ENCODE measurements at regions not wholly inside any gene's neighbourhood (a gene's known extent, or its start where the extent isn't known, plus 50 kb on each side); places are given as distances from the start of the nearest gene placed in this dataset.

DNA sequence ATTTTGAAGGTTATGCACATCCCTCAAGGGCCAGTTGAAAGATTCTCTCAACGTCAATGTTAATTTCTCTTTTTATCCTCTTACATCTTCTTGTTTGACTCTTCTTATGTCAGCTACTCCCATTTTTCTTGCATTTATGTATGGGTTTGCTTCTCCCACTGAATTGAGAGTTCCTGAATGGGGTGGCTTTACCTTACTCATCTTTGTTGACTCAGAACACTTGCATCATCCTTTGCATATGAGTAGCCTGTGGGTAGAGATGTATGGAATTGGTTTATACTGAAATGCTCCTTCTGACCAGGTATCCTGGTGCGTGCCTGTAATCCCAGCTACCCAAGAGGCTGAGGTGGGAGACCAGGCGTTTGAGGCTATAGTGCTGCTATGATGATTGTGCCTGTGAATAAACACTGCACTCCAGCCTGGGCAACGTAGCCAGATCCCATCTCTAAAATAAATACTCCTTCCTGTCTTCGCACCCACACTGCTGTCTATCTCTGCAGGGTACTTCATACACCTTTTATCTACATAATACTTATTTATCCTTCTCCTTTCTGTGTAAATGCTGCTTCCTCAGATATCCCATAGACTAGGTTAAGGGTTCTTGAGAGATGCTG lies 123.6 kb upstream of the DPH6 start:
- no peaks in the 10 kb centered on the region for H3K9me2 ChIP-seq (replicated peaks; ENCODE audit: control insufficient read depth, low read length)
- H3K9me3 ChIP-seq (ENCODE audit: control insufficient read depth, insufficient read depth, low read length), result no peaks in the 10 kb centered on the region
- no peaks in the 10 kb centered on the region for H4K20me1 ChIP-seq (ENCODE audit: control insufficient read depth, insufficient read depth, low read depth, low read length)
- H3K27me3 ChIP-seq (ENCODE audit: control insufficient read depth, low read length), result no peaks in the 10 kb centered on the region
- H3K4me2 ChIP-seq (ENCODE audit: low read length), result no peak overlapping the region
- H3K79me2 ChIP-seq (ENCODE audit: control insufficient read depth, low read length), result no peaks in the 10 kb centered on the region
- H3K36me3 ChIP-seq (ENCODE audit: control insufficient read depth, low read length), result peaks cover 3% of the 10 kb centered on the region; the same call in 1 of the 2 replicates
- TF ChIP-seq, protein P1, sequence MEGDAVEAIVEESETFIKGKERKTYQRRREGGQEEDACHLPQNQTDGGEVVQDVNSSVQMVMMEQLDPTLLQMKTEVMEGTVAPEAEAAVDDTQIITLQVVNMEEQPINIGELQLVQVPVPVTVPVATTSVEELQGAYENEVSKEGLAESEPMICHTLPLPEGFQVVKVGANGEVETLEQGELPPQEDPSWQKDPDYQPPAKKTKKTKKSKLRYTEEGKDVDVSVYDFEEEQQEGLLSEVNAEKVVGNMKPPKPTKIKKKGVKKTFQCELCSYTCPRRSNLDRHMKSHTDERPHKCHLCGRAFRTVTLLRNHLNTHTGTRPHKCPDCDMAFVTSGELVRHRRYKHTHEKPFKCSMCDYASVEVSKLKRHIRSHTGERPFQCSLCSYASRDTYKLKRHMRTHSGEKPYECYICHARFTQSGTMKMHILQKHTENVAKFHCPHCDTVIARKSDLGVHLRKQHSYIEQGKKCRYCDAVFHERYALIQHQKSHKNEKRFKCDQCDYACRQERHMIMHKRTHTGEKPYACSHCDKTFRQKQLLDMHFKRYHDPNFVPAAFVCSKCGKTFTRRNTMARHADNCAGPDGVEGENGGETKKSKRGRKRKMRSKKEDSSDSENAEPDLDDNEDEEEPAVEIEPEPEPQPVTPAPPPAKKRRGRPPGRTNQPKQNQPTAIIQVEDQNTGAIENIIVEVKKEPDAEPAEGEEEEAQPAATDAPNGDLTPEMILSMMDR (IDR thresholded peaks at IDR 0.05; ENCODE audit: low read depth, low read length, poor library complexity, severe bottlenecking), result no peak
- no peak for TF ChIP-seq EZH2phosphoT487 (IDR thresholded peaks at IDR 0.05; ENCODE audit: borderline replicate concordance, low read length)
- no peak overlapping the region for H3K27ac ChIP-seq (ENCODE audit: low read depth, low read length)
- no peak overlapping the region for H3K4me3 ChIP-seq (ENCODE audit: low read length)
- no peaks in the 10 kb centered on the region for H3F3A ChIP-seq (ENCODE audit: control insufficient read depth, insufficient read depth)
- peaks cover 26% of the 10 kb centered on the region for H3K4me1 ChIP-seq (ENCODE audit: control insufficient read depth, low read length)

DNA sequence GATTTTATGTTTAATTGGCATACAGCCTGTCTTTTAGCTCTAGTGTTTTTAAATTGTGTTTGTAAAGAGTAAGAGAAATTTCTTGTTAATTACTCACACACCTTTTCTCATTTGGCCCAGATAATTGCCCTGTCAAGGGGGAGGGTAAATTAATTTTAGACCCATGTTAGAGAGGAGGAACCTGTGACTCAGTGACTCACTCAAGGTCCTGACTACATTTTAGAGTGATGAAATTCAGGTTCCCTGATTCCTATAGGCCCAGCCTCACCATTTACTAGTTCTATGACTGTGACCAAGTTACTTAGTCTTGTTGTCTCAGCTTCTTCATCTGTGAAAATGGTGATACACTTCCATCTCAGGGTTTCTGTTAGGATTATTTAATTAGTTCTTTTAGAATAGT lies 125.2 kb upstream of the DPH6 start:
- Histone ChIP-seq H3K4me2 (ENCODE audit: low read length) (no peak overlapping the region), H3K36me3 (ENCODE audit: control insufficient read depth, low read length) (peaks cover 3% of the 10 kb centered on the region; the same call in 1 of the 2 replicates), H3K27ac (ENCODE audit: low read depth, low read length) (no peak overlapping the region), H3K4me3 (ENCODE audit: low read length) (no peak overlapping the region), H3K79me2 (ENCODE audit: control insufficient read depth, low read length) (no peaks in the 10 kb centered on the region), H3K4me1 (ENCODE audit: control insufficient read depth, low read length) (peaks cover 26% of the 10 kb centered on the region), H4K20me1 (ENCODE audit: control insufficient read depth, insufficient read depth, low read depth, low read length) (no peaks in the 10 kb centered on the region), H3K27me3 (ENCODE audit: control insufficient read depth, low read length) (no peaks in the 10 kb centered on the region), H3K9me2 (replicated peaks; ENCODE audit: control insufficient read depth, low read length) (no peaks in the 10 kb centered on the region), H3F3A (ENCODE audit: control insufficient read depth, insufficient read depth) (no peaks in the 10 kb centered on the region), H3K9me3 (ENCODE audit: control insufficient read depth, insufficient read depth, low read length) (no peaks in the 10 kb centered on the region)
- TF ChIP-seq, protein P1 (IDR thresholded peaks at IDR 0.05; ENCODE audit: low read depth, low read length, poor library complexity, severe bottlenecking), result no peak
- TF ChIP-seq EZH2phosphoT487 (IDR thresholded peaks at IDR 0.05; ENCODE audit: borderline replicate concordance, low read length), result no peak

DNA sequence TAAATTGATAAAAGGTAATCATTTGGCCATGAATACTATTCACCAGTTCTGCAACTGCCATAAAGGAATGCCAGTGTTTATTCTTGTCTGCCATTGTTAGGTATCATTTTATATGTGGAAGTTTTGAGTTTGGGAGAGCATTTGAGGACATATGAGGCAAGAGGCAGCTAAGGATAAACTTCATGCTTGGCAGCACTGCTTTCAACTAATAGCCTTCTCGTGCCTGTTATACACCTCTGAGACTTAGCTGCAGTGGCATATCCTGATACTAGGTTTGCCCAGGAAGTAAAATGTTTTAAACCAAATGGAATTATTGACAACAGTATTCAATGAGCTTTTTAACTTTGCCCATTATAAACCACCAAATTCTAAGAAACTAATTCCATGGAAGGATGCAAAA lies 126.0 kb upstream of the DPH6 start:
- Histone ChIP-seq H3K36me3 (ENCODE audit: control insufficient read depth, low read length) (peaks cover 3% of the 10 kb centered on the region; the same call in 1 of the 2 replicates), H3K27me3 (ENCODE audit: control insufficient read depth, low read length) (no peaks in the 10 kb centered on the region), H3K4me1 (ENCODE audit: control insufficient read depth, low read length) (peaks cover 21% of the 10 kb centered on the region), H3K79me2 (ENCODE audit: control insufficient read depth, low read length) (no peaks in the 10 kb centered on the region), H3K9me2 (replicated peaks; ENCODE audit: control insufficient read depth, low read length) (no peaks in the 10 kb centered on the region), H3K9me3 (ENCODE audit: control insufficient read depth, insufficient read depth, low read length) (no peaks in the 10 kb centered on the region), H3K27ac (ENCODE audit: low read depth, low read length) (no peak overlapping the region), H4K20me1 (ENCODE audit: control insufficient read depth, insufficient read depth, low read depth, low read length) (no peaks in the 10 kb centered on the region), H3F3A (ENCODE audit: control insufficient read depth, insufficient read depth) (no peaks in the 10 kb centered on the region), H3K4me2 (ENCODE audit: low read length) (no peak overlapping the region), H3K4me3 (ENCODE audit: low read length) (no peak overlapping the region)
- TF ChIP-seq EZH2phosphoT487 (IDR thresholded peaks at IDR 0.05; ENCODE audit: borderline replicate concordance, low read length), result no peak
- TF ChIP-seq, protein P1 (IDR thresholded peaks at IDR 0.05; ENCODE audit: low read depth, low read length, poor library complexity, severe bottlenecking), result no peak
